ENCODE measurements at regions not wholly inside any gene's neighbourhood (a gene's known extent, or its start where the extent isn't known, plus 50 kb on each side); places are given as distances from the start of the nearest gene placed in this dataset.
"Not testable (repeated sequence)": the region's sequence is repeated elsewhere in the genome, so short reads cannot be mapped to it uniquely, and the experiment has no call there.

DNA sequence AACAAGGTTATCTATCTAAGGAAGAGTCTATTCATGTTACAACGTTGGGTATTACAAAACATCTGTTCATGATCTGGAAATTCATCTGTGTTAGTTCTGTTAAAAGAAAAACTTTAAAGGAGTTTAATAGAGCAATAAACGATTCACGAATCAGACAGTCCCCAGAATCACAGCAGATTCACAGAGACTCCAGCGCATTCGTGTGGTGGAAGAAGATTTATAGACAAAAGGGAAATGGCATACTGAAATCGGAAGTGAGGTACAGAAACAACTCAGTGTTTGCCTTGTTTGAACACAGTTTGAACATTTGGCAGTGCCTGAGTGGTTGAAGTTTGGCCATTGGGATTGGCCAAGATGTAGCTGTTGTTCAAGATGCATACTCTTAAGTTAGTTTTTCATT, 178.8 kb downstream of the CWH43 start:
- TF ChIP-seq, protein P1, sequence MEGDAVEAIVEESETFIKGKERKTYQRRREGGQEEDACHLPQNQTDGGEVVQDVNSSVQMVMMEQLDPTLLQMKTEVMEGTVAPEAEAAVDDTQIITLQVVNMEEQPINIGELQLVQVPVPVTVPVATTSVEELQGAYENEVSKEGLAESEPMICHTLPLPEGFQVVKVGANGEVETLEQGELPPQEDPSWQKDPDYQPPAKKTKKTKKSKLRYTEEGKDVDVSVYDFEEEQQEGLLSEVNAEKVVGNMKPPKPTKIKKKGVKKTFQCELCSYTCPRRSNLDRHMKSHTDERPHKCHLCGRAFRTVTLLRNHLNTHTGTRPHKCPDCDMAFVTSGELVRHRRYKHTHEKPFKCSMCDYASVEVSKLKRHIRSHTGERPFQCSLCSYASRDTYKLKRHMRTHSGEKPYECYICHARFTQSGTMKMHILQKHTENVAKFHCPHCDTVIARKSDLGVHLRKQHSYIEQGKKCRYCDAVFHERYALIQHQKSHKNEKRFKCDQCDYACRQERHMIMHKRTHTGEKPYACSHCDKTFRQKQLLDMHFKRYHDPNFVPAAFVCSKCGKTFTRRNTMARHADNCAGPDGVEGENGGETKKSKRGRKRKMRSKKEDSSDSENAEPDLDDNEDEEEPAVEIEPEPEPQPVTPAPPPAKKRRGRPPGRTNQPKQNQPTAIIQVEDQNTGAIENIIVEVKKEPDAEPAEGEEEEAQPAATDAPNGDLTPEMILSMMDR (IDR thresholded peaks at IDR 0.05; ENCODE audit: poor library complexity): not testable (repeated sequence)
- TF ChIP-seq EZH2phosphoT487 (IDR thresholded peaks at IDR 0.05; ENCODE audit: low read depth, severe bottlenecking, unreplicated experiment): not testable (repeated sequence)

Data from hepatocyte (in vitro differentiated cells).